ENCODE measurements at regions not wholly inside any gene's neighbourhood (a gene's known extent, or its start where the extent isn't known, plus 50 kb on each side); places are given as distances from the start of the nearest gene placed in this dataset.

GRCh38 chr2:19548116-19548515 is 189.7 kb upstream of the OSR1 start:
- H3K9me3 Mint-ChIP-seq, result no peaks in the 10 kb centered on the region
- no peak for DNase-seq
- peaks cover 4% of the 10 kb centered on the region for H3K27me3 Mint-ChIP-seq (ENCODE audit: low read depth)
- H3K4me1 Mint-ChIP-seq (ENCODE audit: low read depth), result no peaks in the 10 kb centered on the region
- H3K4me3 Mint-ChIP-seq, result no peak overlapping the region
- H3K36me3 Mint-ChIP-seq (ENCODE audit: insufficient read depth), result no peaks in the 10 kb centered on the region
- ATAC-seq, result no peak

- H3K9me3 Mint-ChIP-seq, result no peaks in the 10 kb centered on the region
- ATAC-seq, result no peak
- DNase-seq, result no peak
- H3K4me3 Mint-ChIP-seq, result no peak overlapping the region
- peaks cover 4% of the 10 kb centered on the region for H3K27me3 Mint-ChIP-seq (ENCODE audit: low read depth)
- no peaks in the 10 kb centered on the region for H3K36me3 Mint-ChIP-seq (ENCODE audit: insufficient read depth)
- H3K4me1 Mint-ChIP-seq (ENCODE audit: low read depth), result no peaks in the 10 kb centered on the region
Measured at GRCh38 chr2:19547321-19547720, 188.9 kb upstream of the OSR1 start.

- H3K9me3 Mint-ChIP-seq, result no peaks in the 10 kb centered on the region
- DNase-seq, result no peak
- peaks cover 4% of the 10 kb centered on the region for H3K27me3 Mint-ChIP-seq (ENCODE audit: low read depth)
- H3K36me3 Mint-ChIP-seq (ENCODE audit: insufficient read depth), result no peaks in the 10 kb centered on the region
- no peaks in the 10 kb centered on the region for H3K4me1 Mint-ChIP-seq (ENCODE audit: low read depth)
- no peak overlapping the region for H3K4me3 Mint-ChIP-seq
- ATAC-seq, result no peak
Measured at GRCh38 chr2:19545507-19545906, 187.1 kb upstream of the OSR1 start.

- peaks cover 2% of the 10 kb centered on the region for H3K27me3 Mint-ChIP-seq (ENCODE audit: low read depth)
- H3K4me1 Mint-ChIP-seq (ENCODE audit: low read depth), result no peaks in the 10 kb centered on the region
- no peaks in the 10 kb centered on the region for H3K9me3 Mint-ChIP-seq
- H3K36me3 Mint-ChIP-seq (ENCODE audit: insufficient read depth), result no peaks in the 10 kb centered on the region
- no peak overlapping the region for H3K4me3 Mint-ChIP-seq
- ATAC-seq, result no peak
- no peak for DNase-seq
Measured at GRCh38 chr2:19543663-19544383, 185.4 kb upstream of the OSR1 start.

GRCh38 chr2:19542796-19543662 is 184.6 kb upstream of the OSR1 start:
- ATAC-seq, result no peak
- no peaks in the 10 kb centered on the region for H3K4me1 Mint-ChIP-seq (ENCODE audit: low read depth)
- no peak overlapping the region for H3K4me3 Mint-ChIP-seq
- H3K36me3 Mint-ChIP-seq (ENCODE audit: insufficient read depth), result no peaks in the 10 kb centered on the region
- H3K27me3 Mint-ChIP-seq (ENCODE audit: low read depth), result peaks cover 2% of the 10 kb centered on the region
- H3K9me3 Mint-ChIP-seq, result no peaks in the 10 kb centered on the region
- no peak for DNase-seq

GRCh38 chr2:19541884-19542283 is 183.5 kb upstream of the OSR1 start:
- no peaks in the 10 kb centered on the region for H3K4me1 Mint-ChIP-seq (ENCODE audit: low read depth)
- no peaks in the 10 kb centered on the region for H3K9me3 Mint-ChIP-seq
- no peaks in the 10 kb centered on the region for H3K36me3 Mint-ChIP-seq (ENCODE audit: insufficient read depth)
- H3K4me3 Mint-ChIP-seq, result no peak overlapping the region
- peaks cover 2% of the 10 kb centered on the region for H3K27me3 Mint-ChIP-seq (ENCODE audit: low read depth)
- ATAC-seq, result no peak
- no peak for DNase-seq

- no peaks in the 10 kb centered on the region for H3K9me3 Mint-ChIP-seq
- H3K4me1 Mint-ChIP-seq (ENCODE audit: low read depth), result no peaks in the 10 kb centered on the region
- peaks cover 2% of the 10 kb centered on the region for H3K27me3 Mint-ChIP-seq (ENCODE audit: low read depth)
- no peak for DNase-seq
- H3K4me3 Mint-ChIP-seq, result no peak overlapping the region
- H3K36me3 Mint-ChIP-seq (ENCODE audit: insufficient read depth), result no peaks in the 10 kb centered on the region
- no peak for ATAC-seq
Measured at GRCh38 chr2:19540739-19541525, 182.5 kb upstream of the OSR1 start.

- no peak for ATAC-seq
- Mint-ChIP-seq H3K27me3 (ENCODE audit: low read depth) (no peaks in the 10 kb centered on the region), H3K9me3 (no peaks in the 10 kb centered on the region), H3K4me1 (ENCODE audit: low read depth) (no peaks in the 10 kb centered on the region), H3K4me3 (no peak overlapping the region), H3K36me3 (ENCODE audit: insufficient read depth) (no peaks in the 10 kb centered on the region)
- no peak for DNase-seq
Measured at GRCh38 chr2:19538411-19538963, 180.1 kb upstream of the OSR1 start.

GRCh38 chr2:19536136-19536535 is 177.7 kb upstream of the OSR1 start:
- ATAC-seq, result no peak
- H3K36me3 Mint-ChIP-seq (ENCODE audit: insufficient read depth), result no peaks in the 10 kb centered on the region
- H3K9me3 Mint-ChIP-seq, result no peaks in the 10 kb centered on the region

GRCh38 chr2:19532547-19533196 is 174.2 kb upstream of the OSR1 start:
- Mint-ChIP-seq H3K36me3 (ENCODE audit: insufficient read depth) (no peaks in the 10 kb centered on the region), H3K4me1 (ENCODE audit: low read depth) (no peaks in the 10 kb centered on the region), H3K9me3 (no peaks in the 10 kb centered on the region), H3K27me3 (ENCODE audit: low read depth) (peaks cover 7% of the 10 kb centered on the region), H3K4me3 (no peak overlapping the region)
- ATAC-seq, result no peak
- DNase-seq, result no peak

More at GRCh38 chr2:19536136-19536535, 177.7 kb upstream of the OSR1 start:
- Mint-ChIP-seq H3K4me3 (no peak overlapping the region), H3K4me1 (ENCODE audit: low read depth) (no peaks in the 10 kb centered on the region), H3K27me3 (ENCODE audit: low read depth) (peaks cover 5% of the 10 kb centered on the region)
- DNase-seq, result no peak

GRCh38 chr2:19529677-19530076 is 171.3 kb upstream of the OSR1 start:
- no peak overlapping the region for H3K4me3 Mint-ChIP-seq
- H3K9me3 Mint-ChIP-seq, result no peaks in the 10 kb centered on the region
- H3K36me3 Mint-ChIP-seq (ENCODE audit: insufficient read depth), result no peaks in the 10 kb centered on the region
- H3K27me3 Mint-ChIP-seq (ENCODE audit: low read depth), result peaks cover 7% of the 10 kb centered on the region
- ATAC-seq, result no peak
- no peaks in the 10 kb centered on the region for H3K4me1 Mint-ChIP-seq (ENCODE audit: low read depth)
- no peak for DNase-seq

- Mint-ChIP-seq H3K36me3 (ENCODE audit: insufficient read depth) (no peaks in the 10 kb centered on the region), H3K4me1 (ENCODE audit: low read depth) (no peaks in the 10 kb centered on the region), H3K4me3 (no peak overlapping the region), H3K9me3 (no peaks in the 10 kb centered on the region), H3K27me3 (ENCODE audit: low read depth) (peaks cover 7% of the 10 kb centered on the region)
- ATAC-seq (no peak), DNase-seq (no peak)
Measured at GRCh38 chr2:19527771-19528170, 169.3 kb upstream of the OSR1 start.

GRCh38 chr2:19525313-19525712 is 166.9 kb upstream of the OSR1 start:
- H3K9me3 Mint-ChIP-seq, result no peaks in the 10 kb centered on the region
- ATAC-seq (no peak), DNase-seq (no peak)
- H3K36me3 Mint-ChIP-seq (ENCODE audit: insufficient read depth), result no peaks in the 10 kb centered on the region
- H3K4me3 Mint-ChIP-seq, result no peak overlapping the region
- H3K27me3 Mint-ChIP-seq (ENCODE audit: low read depth), result peaks cover 2% of the 10 kb centered on the region
- H3K4me1 Mint-ChIP-seq (ENCODE audit: low read depth), result no peaks in the 10 kb centered on the region

GRCh38 chr2:19519045-19519444 is 160.6 kb upstream of the OSR1 start:
- H3K36me3 Mint-ChIP-seq (ENCODE audit: insufficient read depth), result no peaks in the 10 kb centered on the region
- H3K9me3 Mint-ChIP-seq, result no peaks in the 10 kb centered on the region
- no peak overlapping the region for H3K4me3 Mint-ChIP-seq
- DNase-seq (no peak), ATAC-seq (no peak)
- H3K27me3 Mint-ChIP-seq (ENCODE audit: low read depth), result peaks cover 4% of the 10 kb centered on the region
- H3K4me1 Mint-ChIP-seq (ENCODE audit: low read depth), result no peaks in the 10 kb centered on the region
